ENCODE measurements at regions not wholly inside any gene's neighbourhood (a gene's known extent, or its start where the extent isn't known, plus 50 kb on each side); places are given as distances from the start of the nearest gene placed in this dataset.

GRCh38 chr7:68839014-68839413 lies 759.3 kb upstream of the AUTS2 start:
- TF ChIP-seq CTCF (IDR thresholded peaks at IDR 0.05) (no peak), EP300 (IDR thresholded peaks at IDR 0.05) (no peak)

Measured in ovary (tissue), 3 donors.